Activated CD4-positive, CD25-positive, alpha-beta regulatory T cell (primary cell): ENCODE measurements at regions not wholly inside any gene's neighbourhood (a gene's known extent, or its start where the extent isn't known, plus 50 kb on each side); places are given as distances from the start of the nearest gene placed in this dataset.
A peak's percentile ranks its signal among the peaks of the same experiment; 100 is the strongest.
"Not testable (repeated sequence)": the region's sequence is repeated elsewhere in the genome, so short reads cannot be mapped to it uniquely, and the experiment has no call there.

Experiments used
- DNase-seq, 4 experiments: peaks; one replicate each; lab custom pipeline; 2025; lab: John Stamatoyannopoulos, UW

- no peak for DNase-seq
Measured at GRCh38 chrX:151042842-151043241, 59.7 kb downstream of the HMGB3 start.

GRCh38 chrX:151066373-151066772 lies 83.2 kb downstream of the HMGB3 start:
- DNase-seq = not testable (repeated sequence)

- DNase-seq = no peak
Measured at GRCh38 chrX:151073767-151074166, 90.6 kb downstream of the HMGB3 start.

GRCh38 chrX:151081016-151081415 lies 95.4 kb upstream of the GPR50 start:
- DNase-seq = no peak

GRCh38 chrX:151082077-151082948 lies 94.1 kb upstream of the GPR50 start:
- peak; percentile 17 to 30 (median 26) for DNase-seq

- no peak for DNase-seq
Measured at GRCh38 chrX:151084454-151084853, 91.9 kb upstream of the GPR50 start.

- DNase-seq = no peak
Measured at GRCh38 chrX:151085207-151085606, 91.2 kb upstream of the GPR50 start.

GRCh38 chrX:151088221-151088620 lies 88.2 kb upstream of the GPR50 start:
- no peak for DNase-seq

GRCh38 chrX:151099001-151099400 lies 77.4 kb upstream of the GPR50 start:
- no peak for DNase-seq

- DNase-seq = no peak
Measured at GRCh38 chrX:151100799-151101198, 75.6 kb upstream of the GPR50 start.

GRCh38 chrX:151113200-151113599 lies 63.2 kb upstream of the GPR50 start:
- not testable (repeated sequence) for DNase-seq
